Suprapubic skin (tissue), 4 donors: ENCODE measurements at regions not wholly inside any gene's neighbourhood (a gene's known extent, or its start where the extent isn't known, plus 50 kb on each side); places are given as distances from the start of the nearest gene placed in this dataset.

Experiments
- POLR2A ChIP-seq, 2 donors: fragments of 450-650 bp; IDR thresholded peaks; one replicate each; pipeline ENCODE4 v1.6.1; 2017; ENCODE audit warnings: antibody characterized with exemption in 2 of 2, mild to moderate bottlenecking in 2 of 2, moderate library complexity in 2 of 2
- POLR2AphosphoS5 ChIP-seq, 3 donors: sonication (generic); formaldehyde crosslinking; IDR thresholded peaks; one replicate each; pipeline ENCODE4 v1.6.1; 2017; ENCODE audit warnings: antibody characterized with exemption in 3 of 3
- TF ChIP-seq, protein P1 (sequence below), 2 donors: fragments of 200-600 bp in 1 of 2; fragments of 450-650 bp in 1 of 2; sonication (generic) in 1 of 2; IDR thresholded peaks; one replicate each; pipeline ENCODE4 v1.5.1; 2016 to 2019; ENCODE audit warnings: antibody characterized with exemption in 2 of 2, mild to moderate bottlenecking in 1 of 2, moderate library complexity in 1 of 2

DNA sequence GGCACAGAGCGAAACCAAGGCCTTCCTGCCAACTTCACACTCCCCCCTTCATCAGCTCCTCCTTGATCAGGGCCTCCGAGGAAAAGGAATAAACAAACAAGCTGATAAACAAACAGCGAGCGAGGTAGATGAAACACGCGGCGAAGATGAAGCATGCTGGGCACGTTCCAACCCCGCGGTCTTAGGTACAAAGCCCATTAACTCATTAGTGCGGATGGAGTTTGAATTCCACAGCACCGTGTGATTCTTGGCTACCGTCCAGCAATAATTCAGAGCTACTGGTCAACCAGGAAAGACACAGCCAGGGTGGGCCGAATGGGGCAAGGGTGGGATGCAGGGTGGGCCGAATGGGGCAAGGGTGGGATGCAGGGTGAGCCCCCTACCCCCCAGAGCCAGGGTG lies 67.3 kb downstream of the RBFOX3 start:
- TF ChIP-seq, protein P1, sequence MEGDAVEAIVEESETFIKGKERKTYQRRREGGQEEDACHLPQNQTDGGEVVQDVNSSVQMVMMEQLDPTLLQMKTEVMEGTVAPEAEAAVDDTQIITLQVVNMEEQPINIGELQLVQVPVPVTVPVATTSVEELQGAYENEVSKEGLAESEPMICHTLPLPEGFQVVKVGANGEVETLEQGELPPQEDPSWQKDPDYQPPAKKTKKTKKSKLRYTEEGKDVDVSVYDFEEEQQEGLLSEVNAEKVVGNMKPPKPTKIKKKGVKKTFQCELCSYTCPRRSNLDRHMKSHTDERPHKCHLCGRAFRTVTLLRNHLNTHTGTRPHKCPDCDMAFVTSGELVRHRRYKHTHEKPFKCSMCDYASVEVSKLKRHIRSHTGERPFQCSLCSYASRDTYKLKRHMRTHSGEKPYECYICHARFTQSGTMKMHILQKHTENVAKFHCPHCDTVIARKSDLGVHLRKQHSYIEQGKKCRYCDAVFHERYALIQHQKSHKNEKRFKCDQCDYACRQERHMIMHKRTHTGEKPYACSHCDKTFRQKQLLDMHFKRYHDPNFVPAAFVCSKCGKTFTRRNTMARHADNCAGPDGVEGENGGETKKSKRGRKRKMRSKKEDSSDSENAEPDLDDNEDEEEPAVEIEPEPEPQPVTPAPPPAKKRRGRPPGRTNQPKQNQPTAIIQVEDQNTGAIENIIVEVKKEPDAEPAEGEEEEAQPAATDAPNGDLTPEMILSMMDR (IDR thresholded peaks at IDR 0.05), result no peak
- TF ChIP-seq POLR2A (IDR thresholded peaks at IDR 0.05), result no peak
- no peak for TF ChIP-seq POLR2AphosphoS5 (IDR thresholded peaks at IDR 0.05)
